ENCODE measurements at regions not wholly inside any gene's neighbourhood (a gene's known extent, or its start where the extent isn't known, plus 50 kb on each side); places are given as distances from the start of the nearest gene placed in this dataset.
"Not testable (repeated sequence)": the region's sequence is repeated elsewhere in the genome, so short reads cannot be mapped to it uniquely, and the experiment has no call there.

- DNase-seq, result peak; percentile 38
Observed at GRCh38 chr12:19572920-19573558, 133.7 kb downstream of the AEBP2 start.

- no peak for DNase-seq
Observed at GRCh38 chr12:19573866-19574265, 134.6 kb downstream of the AEBP2 start.

- no peak for DNase-seq
Observed at GRCh38 chr12:19574601-19575000, 135.3 kb downstream of the AEBP2 start.

GRCh38 chr12:19575337-19576243, 136.3 kb downstream of the AEBP2 start:
- DNase-seq, result peak; percentile 20

- DNase-seq, result no peak
Observed at GRCh38 chr12:19576506-19577280, 137.4 kb downstream of the AEBP2 start.

GRCh38 chr12:19577281-19577530, 137.9 kb downstream of the AEBP2 start:
- DNase-seq, result no peak

- DNase-seq, result no peak
Observed at GRCh38 chr12:19584732-19585131, 145.4 kb downstream of the AEBP2 start.

- DNase-seq, result no peak
Observed at GRCh38 chr12:19588951-19589350, 149.7 kb downstream of the AEBP2 start.

GRCh38 chr12:19591951-19592350, 152.7 kb downstream of the AEBP2 start:
- no peak for DNase-seq

- DNase-seq, result no peak
Observed at GRCh38 chr12:19596434-19597166, 157.3 kb downstream of the AEBP2 start.

- DNase-seq, result no peak
Observed at GRCh38 chr12:19597167-19598026, 158.1 kb downstream of the AEBP2 start.

GRCh38 chr12:19605720-19606119, 166.4 kb downstream of the AEBP2 start:
- no peak for DNase-seq

- DNase-seq, result no peak
Observed at GRCh38 chr12:19608039-19608438, 168.7 kb downstream of the AEBP2 start.

GRCh38 chr12:19613051-19613535, 173.8 kb downstream of the AEBP2 start:
- DNase-seq, result no peak

GRCh38 chr12:19614601-19615383, 175.5 kb downstream of the AEBP2 start:
- no peak for DNase-seq

- no peak for DNase-seq
Observed at GRCh38 chr12:19615384-19615725, 176.1 kb downstream of the AEBP2 start.

- no peak for DNase-seq
Observed at GRCh38 chr12:19616781-19617180, 177.5 kb downstream of the AEBP2 start.

- DNase-seq, result no peak
Observed at GRCh38 chr12:19620222-19620621, 180.9 kb downstream of the AEBP2 start.

- DNase-seq, result no peak
Observed at GRCh38 chr12:19623751-19624399, 184.6 kb downstream of the AEBP2 start.

GRCh38 chr12:19624491-19624890, 185.2 kb downstream of the AEBP2 start:
- no peak for DNase-seq

GRCh38 chr12:19625551-19625950, 186.3 kb downstream of the AEBP2 start:
- DNase-seq, result not testable (repeated sequence)

Data from NCI-H226 (cell line).